ENCODE measurements at regions not wholly inside any gene's neighbourhood (a gene's known extent, or its start where the extent isn't known, plus 50 kb on each side); places are given as distances from the start of the nearest gene placed in this dataset.
"Not testable (repeated sequence)": the region's sequence is repeated elsewhere in the genome, so short reads cannot be mapped to it uniquely, and the experiment has no call there.

DNA sequence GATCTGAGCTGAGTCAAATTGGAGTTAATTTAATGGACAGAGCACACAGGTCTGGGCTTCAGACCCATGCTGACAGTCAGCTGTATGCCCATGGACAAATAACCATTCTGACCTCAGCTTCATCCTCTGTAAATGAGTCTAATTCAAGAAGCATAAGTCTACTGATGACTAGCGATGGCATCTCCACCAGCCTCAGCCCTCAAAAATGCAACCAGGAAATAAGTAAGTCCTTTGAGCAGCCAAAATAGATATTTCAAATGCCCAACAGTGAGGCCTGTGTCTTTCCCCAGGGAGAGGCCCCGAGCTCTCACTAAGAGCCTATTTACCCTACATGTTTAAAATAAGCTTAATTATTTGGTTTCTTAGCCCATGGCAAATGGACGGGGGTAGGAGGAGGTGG, 114.2 kb upstream of the MTHFD1L start:
- no peak for FAIRE-seq

DNA sequence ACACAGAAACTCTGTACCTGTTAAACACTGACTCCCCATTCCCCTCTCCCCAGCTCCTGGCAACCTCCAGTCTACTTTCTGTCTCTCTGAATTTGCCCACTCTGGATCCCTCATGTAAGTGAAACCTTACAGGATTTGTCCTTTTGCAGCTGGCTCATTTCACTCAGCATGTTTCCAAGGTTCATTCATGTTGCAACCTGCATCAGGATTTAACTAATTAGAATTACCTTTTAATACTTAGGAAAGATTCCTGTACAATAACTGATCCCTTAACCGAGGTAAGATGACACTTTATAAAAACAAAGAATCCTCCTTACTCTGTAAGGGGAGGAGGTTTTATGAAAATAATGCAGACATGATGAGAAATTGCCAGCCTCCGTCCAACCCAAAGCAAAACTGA, 113.1 kb upstream of the MTHFD1L start:
- TF ChIP-seq, protein P1, sequence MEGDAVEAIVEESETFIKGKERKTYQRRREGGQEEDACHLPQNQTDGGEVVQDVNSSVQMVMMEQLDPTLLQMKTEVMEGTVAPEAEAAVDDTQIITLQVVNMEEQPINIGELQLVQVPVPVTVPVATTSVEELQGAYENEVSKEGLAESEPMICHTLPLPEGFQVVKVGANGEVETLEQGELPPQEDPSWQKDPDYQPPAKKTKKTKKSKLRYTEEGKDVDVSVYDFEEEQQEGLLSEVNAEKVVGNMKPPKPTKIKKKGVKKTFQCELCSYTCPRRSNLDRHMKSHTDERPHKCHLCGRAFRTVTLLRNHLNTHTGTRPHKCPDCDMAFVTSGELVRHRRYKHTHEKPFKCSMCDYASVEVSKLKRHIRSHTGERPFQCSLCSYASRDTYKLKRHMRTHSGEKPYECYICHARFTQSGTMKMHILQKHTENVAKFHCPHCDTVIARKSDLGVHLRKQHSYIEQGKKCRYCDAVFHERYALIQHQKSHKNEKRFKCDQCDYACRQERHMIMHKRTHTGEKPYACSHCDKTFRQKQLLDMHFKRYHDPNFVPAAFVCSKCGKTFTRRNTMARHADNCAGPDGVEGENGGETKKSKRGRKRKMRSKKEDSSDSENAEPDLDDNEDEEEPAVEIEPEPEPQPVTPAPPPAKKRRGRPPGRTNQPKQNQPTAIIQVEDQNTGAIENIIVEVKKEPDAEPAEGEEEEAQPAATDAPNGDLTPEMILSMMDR (IDR thresholded peaks at IDR 0.05; ENCODE audit: insufficient read depth, low read length, severe bottlenecking): no peak
- Histone ChIP-seq H3K36me3 (ENCODE audit: control insufficient read depth, insufficient read depth, low read length) (no peaks in the 10 kb centered on the region), H3K27me3 (ENCODE audit: control insufficient read depth, insufficient read depth, low read length) (no peaks in the 10 kb centered on the region), H3K4me3 (ENCODE audit: low read depth, low read length) (no peak overlapping the region)
- FAIRE-seq (no peak), DNase-seq (ENCODE audit: low read depth) (peak; percentile 52)

More for the DNA sequence above, 114.2 kb upstream of the MTHFD1L start:
- H3K36me3 ChIP-seq (ENCODE audit: control insufficient read depth, insufficient read depth, low read length): no peaks in the 10 kb centered on the region
- no peaks in the 10 kb centered on the region for H3K27me3 ChIP-seq (ENCODE audit: control insufficient read depth, insufficient read depth, low read length)
- no peak overlapping the region for H3K4me3 ChIP-seq (ENCODE audit: low read depth, low read length)
- TF ChIP-seq, protein P1 (IDR thresholded peaks at IDR 0.05; ENCODE audit: insufficient read depth, low read length, severe bottlenecking): no peak
- DNase-seq (ENCODE audit: low read depth): peak; percentile 28

DNA sequence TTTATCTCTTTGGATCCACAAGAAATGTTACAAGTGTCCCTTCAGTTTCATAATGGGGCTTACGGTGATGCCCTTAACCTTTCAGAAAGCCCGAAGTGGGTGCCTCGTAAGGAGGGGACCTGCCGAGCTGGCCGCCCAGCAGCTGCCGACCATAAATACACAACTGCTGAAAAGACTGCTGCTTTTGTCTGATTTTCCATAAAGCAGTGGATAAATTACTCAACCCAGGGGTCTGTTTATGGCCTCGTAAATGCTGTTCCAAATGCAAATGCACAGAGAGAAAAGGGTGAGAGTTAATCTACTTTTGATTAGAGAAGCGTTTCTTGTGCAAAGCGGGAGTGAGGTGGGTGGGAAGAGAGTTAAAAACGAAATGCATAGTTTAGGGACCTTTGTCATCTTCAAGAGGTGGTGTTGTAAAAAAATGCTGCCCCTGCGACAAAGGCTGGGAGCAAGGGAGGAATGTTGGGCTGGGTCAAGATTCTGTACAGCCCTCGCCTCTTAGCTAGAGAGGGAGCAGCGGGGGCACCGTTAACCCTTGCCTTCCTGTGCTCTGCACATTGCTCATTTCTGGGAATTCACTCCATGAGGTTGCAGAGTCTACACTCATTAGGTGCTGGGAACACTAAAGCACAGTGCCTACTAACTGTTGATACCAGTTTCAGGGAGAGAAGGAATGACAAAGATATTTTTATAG, 112.0 kb upstream of the MTHFD1L start:
- FAIRE-seq (no peak), DNase-seq (ENCODE audit: low read depth) (no peak)
- H3K36me3 ChIP-seq (ENCODE audit: control insufficient read depth, insufficient read depth, low read length): no peaks in the 10 kb centered on the region
- no peak overlapping the region for H3K4me3 ChIP-seq (ENCODE audit: low read depth, low read length)
- TF ChIP-seq, protein P1 (IDR thresholded peaks at IDR 0.05; ENCODE audit: insufficient read depth, low read length, severe bottlenecking): no peak
- H3K27me3 ChIP-seq (ENCODE audit: control insufficient read depth, insufficient read depth, low read length): no peaks in the 10 kb centered on the region

DNA sequence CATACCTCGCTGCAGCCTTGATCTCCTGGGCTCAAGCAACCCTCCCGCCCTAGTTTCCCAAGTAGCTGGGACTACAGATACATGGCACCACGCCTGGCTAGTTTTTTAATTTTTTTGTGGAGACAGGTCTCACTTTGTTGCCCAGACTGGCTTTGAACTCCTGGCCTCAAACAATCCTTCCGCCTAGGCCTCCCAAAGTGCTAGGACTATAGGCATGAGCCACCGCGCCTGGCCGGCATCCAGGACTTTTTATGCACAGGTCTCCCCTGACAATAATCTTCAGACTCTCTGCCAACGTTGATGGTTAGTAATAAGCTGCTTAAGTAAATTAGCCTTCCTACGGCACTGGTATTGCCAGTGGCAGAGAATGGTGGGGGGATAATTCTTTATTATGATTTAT, 110.5 kb upstream of the MTHFD1L start:
- H3K36me3 ChIP-seq (ENCODE audit: control insufficient read depth, insufficient read depth, low read length): no peaks in the 10 kb centered on the region
- TF ChIP-seq, protein P1 (IDR thresholded peaks at IDR 0.05; ENCODE audit: insufficient read depth, low read length, severe bottlenecking): no peak
- H3K4me3 ChIP-seq (ENCODE audit: low read depth, low read length): no peak overlapping the region
- DNase-seq (ENCODE audit: low read depth): no peak
- no peak for FAIRE-seq
- H3K27me3 ChIP-seq (ENCODE audit: control insufficient read depth, insufficient read depth, low read length): no peaks in the 10 kb centered on the region

DNA sequence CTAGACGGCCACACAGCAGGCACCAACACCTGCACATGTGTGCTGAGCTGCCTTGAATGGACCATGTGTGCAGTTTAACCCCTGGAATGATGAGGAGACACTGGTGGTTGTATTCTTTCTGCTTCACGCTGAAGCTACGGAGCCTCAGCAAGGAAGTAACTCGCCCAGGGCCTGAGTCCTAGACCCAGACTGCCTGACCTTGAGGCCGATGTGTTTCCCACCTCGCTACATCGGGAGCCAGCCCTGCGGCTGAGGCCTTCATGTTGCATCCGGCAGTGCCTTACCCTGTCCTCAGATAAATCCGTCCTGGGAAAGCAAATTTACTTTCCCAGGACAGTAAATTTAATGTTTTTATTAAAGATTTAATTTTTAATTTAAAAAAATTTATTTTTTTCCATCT, 110.0 kb upstream of the MTHFD1L start:
- TF ChIP-seq, protein P1 (IDR thresholded peaks at IDR 0.05; ENCODE audit: insufficient read depth, low read length, severe bottlenecking): no peak
- no peak for FAIRE-seq

DNA sequence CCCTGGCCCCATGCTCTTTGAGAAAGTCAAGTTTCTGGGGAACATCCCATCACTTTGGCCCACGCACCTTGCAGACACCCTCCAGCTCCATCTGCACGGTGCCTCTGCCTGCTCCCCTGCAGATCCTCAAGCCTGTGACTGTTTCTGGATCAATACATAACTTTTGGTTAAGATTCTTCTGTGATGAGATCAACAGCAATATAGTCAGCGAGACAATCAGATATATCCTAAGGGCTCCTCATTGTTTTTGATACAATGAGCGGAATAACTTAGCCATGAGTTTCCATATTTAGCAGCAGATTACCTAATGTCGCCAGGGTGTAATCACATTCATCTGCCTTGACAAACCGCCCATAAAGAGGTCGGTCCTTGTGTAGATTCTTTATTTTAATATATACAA, 109.3 kb upstream of the MTHFD1L start:
- H3K27me3 ChIP-seq (ENCODE audit: control insufficient read depth, insufficient read depth, low read length): no peaks in the 10 kb centered on the region
- no peak for FAIRE-seq
- TF ChIP-seq, protein P1 (IDR thresholded peaks at IDR 0.05; ENCODE audit: insufficient read depth, low read length, severe bottlenecking): no peak
- H3K36me3 ChIP-seq (ENCODE audit: control insufficient read depth, insufficient read depth, low read length): no peaks in the 10 kb centered on the region
- no peak for DNase-seq (ENCODE audit: low read depth)
- H3K4me3 ChIP-seq (ENCODE audit: low read depth, low read length): no peak overlapping the region

More for the DNA sequence above, 110.0 kb upstream of the MTHFD1L start:
- Histone ChIP-seq H3K36me3 (ENCODE audit: control insufficient read depth, insufficient read depth, low read length) (no peaks in the 10 kb centered on the region), H3K27me3 (ENCODE audit: control insufficient read depth, insufficient read depth, low read length) (no peaks in the 10 kb centered on the region), H3K4me3 (ENCODE audit: low read depth, low read length) (no peak overlapping the region)
- DNase-seq (ENCODE audit: low read depth): no peak

DNA sequence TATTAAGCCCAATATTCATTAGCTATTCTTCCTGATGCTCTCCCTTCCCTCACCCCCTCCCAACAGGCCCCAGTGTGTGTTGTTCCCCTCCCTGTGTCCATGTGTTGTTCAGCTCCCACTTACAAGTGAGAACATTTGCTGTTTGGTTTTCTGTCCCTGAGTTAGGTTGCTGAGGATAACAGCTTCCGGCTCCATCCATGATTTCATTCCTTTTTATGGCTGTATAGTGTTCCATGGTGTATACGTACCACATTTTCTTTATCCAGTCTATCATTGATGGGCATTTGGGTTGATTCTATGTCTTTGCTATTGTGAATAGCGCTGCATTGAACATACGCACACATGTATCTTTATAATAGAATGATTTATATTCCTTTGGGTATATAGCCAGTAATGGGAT, 107.7 kb upstream of the MTHFD1L start:
- not testable (repeated sequence) for H3K36me3 ChIP-seq (ENCODE audit: control insufficient read depth, insufficient read depth, low read length); DNase-seq (ENCODE audit: low read depth); H3K4me3 ChIP-seq (ENCODE audit: low read depth, low read length); FAIRE-seq; H3K27me3 ChIP-seq (ENCODE audit: control insufficient read depth, insufficient read depth, low read length)
